DMS153 treated with DMSO at 0.1 percent for 48 hours (cell line): ENCODE measurements at regions not wholly inside any gene's neighbourhood (a gene's known extent, or its start where the extent isn't known, plus 50 kb on each side); places are given as distances from the start of the nearest gene placed in this dataset.

Source experiments
- DNase-seq: peaks from one replicate; lab custom pipeline; 2025; ENCODE audit not compliant: unreplicated experiment; lab: John Stamatoyannopoulos, UW

GRCh38 chr20:18992418-18992817, 178.8 kb downstream of the SCP2D1 start:
- no peak for DNase-seq

- DNase-seq: no peak
Measured at GRCh38 chr20:18995455-18995854, 181.9 kb downstream of the SCP2D1 start.

GRCh38 chr20:18999086-18999485, 185.5 kb downstream of the SCP2D1 start:
- DNase-seq: no peak

GRCh38 chr20:19000078-19000477, 186.5 kb downstream of the SCP2D1 start:
- no peak for DNase-seq

- DNase-seq: no peak
Measured at GRCh38 chr20:19001177-19001576, 187.6 kb downstream of the SCP2D1 start.

GRCh38 chr20:19003366-19004336, 190.1 kb downstream of the SCP2D1 start:
- DNase-seq: no peak

GRCh38 chr20:19004975-19005374, 191.4 kb downstream of the SCP2D1 start:
- no peak for DNase-seq

GRCh38 chr20:19008497-19008896, 194.9 kb downstream of the SCP2D1 start:
- no peak for DNase-seq

- no peak for DNase-seq
Measured at GRCh38 chr20:19009081-19009688, 195.6 kb downstream of the SCP2D1 start.

- DNase-seq: no peak
Measured at GRCh38 chr20:19012676-19013075, 199.1 kb downstream of the SCP2D1 start.

GRCh38 chr20:19013907-19014306, 198.5 kb upstream of the SLC24A3 start:
- DNase-seq: no peak

GRCh38 chr20:19015351-19016139, 196.9 kb upstream of the SLC24A3 start:
- DNase-seq: no peak

- no peak for DNase-seq
Measured at GRCh38 chr20:19016140-19016497, 196.3 kb upstream of the SLC24A3 start.

GRCh38 chr20:19017104-19017690, 195.2 kb upstream of the SLC24A3 start:
- DNase-seq: no peak

GRCh38 chr20:19018881-19019280, 193.6 kb upstream of the SLC24A3 start:
- no peak for DNase-seq

GRCh38 chr20:19019734-19020364, 192.6 kb upstream of the SLC24A3 start:
- no peak for DNase-seq

- no peak for DNase-seq
Measured at GRCh38 chr20:19021406-19022117, 190.9 kb upstream of the SLC24A3 start.

GRCh38 chr20:19022118-19022575, 190.3 kb upstream of the SLC24A3 start:
- no peak for DNase-seq

GRCh38 chr20:19022791-19023448, 189.5 kb upstream of the SLC24A3 start:
- DNase-seq: no peak
